ENCODE measurements at regions not wholly inside any gene's neighbourhood (a gene's known extent, or its start where the extent isn't known, plus 50 kb on each side); places are given as distances from the start of the nearest gene placed in this dataset.

- H2AK5ac ChIP-seq (ENCODE audit: insufficient read length, low read length) = no peak overlapping the region
- H3K79me1 ChIP-seq (ENCODE audit: insufficient read depth, low read depth, low read length, poor library complexity, severe bottlenecking) = no peaks in the 10 kb centered on the region
- H2BK12ac ChIP-seq (ENCODE audit: insufficient read length, low read depth, low read length) = no peak overlapping the region
- H3K9ac ChIP-seq (ENCODE audit: extremely low read depth, insufficient read length, low read length) = no peak overlapping the region
- Mint-ChIP-seq H3K27me3 (ENCODE audit: low read depth) (no peaks in the 10 kb centered on the region), H3K36me3 (ENCODE audit: insufficient read depth in 1 of 3, low read depth in 3 of 3) (peaks cover 0 to 5% (median 3%) of the 10 kb centered on the region in 3 experiments; a peak in 3 of 7 replicates), H3K4me1 (peaks cover 6% of the 10 kb centered on the region in 2 experiments), H3K4me3 (no peak overlapping the region), H3K9me3 (peaks cover 0 to 4% of the 10 kb centered on the region in 2 experiments; a peak in 1 of 5 replicates), H3K27ac (no peak overlapping the region)
- no peaks in the 10 kb centered on the region for H3K23me2 ChIP-seq (ENCODE audit: insufficient read length, low read depth, low read length, poor library complexity, severe bottlenecking)
- no peaks in the 10 kb centered on the region for H4K20me1 ChIP-seq (ENCODE audit: control insufficient read depth, insufficient read depth, insufficient read length)
- H3K4ac ChIP-seq (ENCODE audit: low read depth, low read length) = no peak overlapping the region
- no peak overlapping the region for H3K14ac ChIP-seq (ENCODE audit: insufficient read depth, low read length)
- H3K9me3 ChIP-seq (ENCODE audit: control insufficient read depth, low read depth, low read length) = peaks cover 5% of the 10 kb centered on the region
- no peak overlapping the region for H2BK20ac ChIP-seq (ENCODE audit: low read depth, low read length, poor library complexity, severe bottlenecking)
- no peak overlapping the region for H3K4me2 ChIP-seq (ENCODE audit: insufficient read depth, insufficient read length, low read length)
- H3T11ph ChIP-seq (ENCODE audit: low read length) = no peak overlapping the region
- WGBS (ENCODE audit: extremely low coverage, insufficient read length, low lambda C conversion rate) = no CpG with 5 or more reads among the region's 4 CpGs
- H3K27me3 ChIP-seq (ENCODE audit: insufficient read depth, low read length) = no peaks in the 10 kb centered on the region
- H3K4me1 ChIP-seq (ENCODE audit: insufficient read depth, low read length) = peaks cover 3% of the 10 kb centered on the region; the same call in 1 of the 2 replicates
- H2BK15ac ChIP-seq (ENCODE audit: low read depth, low read length) = no peak overlapping the region
- TF ChIP-seq CTCF (conservative IDR thresholded peaks at IDR 0.05) = no peak
- H3K79me2 ChIP-seq (ENCODE audit: insufficient read depth, low read length) = no peaks in the 10 kb centered on the region
- no peak overlapping the region for H3K56ac ChIP-seq (ENCODE audit: insufficient read length, low read depth, low read length)
- no peak overlapping the region for H2BK120ac ChIP-seq (ENCODE audit: low read depth, low read length, poor library complexity, severe bottlenecking)
- H4K91ac ChIP-seq (ENCODE audit: insufficient read length, low read depth, low read length) = no peak overlapping the region
- H3K23ac ChIP-seq (ENCODE audit: insufficient read length, low read depth, low read length) = no peak overlapping the region
- H4K8ac ChIP-seq (replicated peaks; ENCODE audit: insufficient read length, low read depth, low read length) = no peak overlapping the region
- no peak overlapping the region for H3K27ac ChIP-seq (ENCODE audit: insufficient read length, low read depth, low read length)
- H3K18ac ChIP-seq (ENCODE audit: insufficient read length, low read depth, low read length) = no peak overlapping the region
- no peak overlapping the region for H2AFZ ChIP-seq (ENCODE audit: low read length)
- H2BK5ac ChIP-seq (ENCODE audit: insufficient read length, low read length) = no peak overlapping the region
- no peak overlapping the region for H4K5ac ChIP-seq (ENCODE audit: insufficient read length, low read depth, low read length)
- DNase-seq = no peak
These were observed 204.2 kb upstream of the PROK2 start for GRCh38 chr3:71989165-71989564.

Measured in H9 (cell line).